Activated T-helper 1 cell treated with anti-CD3 and anti-CD28 coated beads, Interleukin-12 subunit alpha, Interleukin-12 subunit beta, Interleukin-2, Interleukin-4 antibody, amounts not matched to agents 30 ng/mL and 10 ng/mL and 1 ng/mL, durations not matched to agents 14 hours and 24 hours and 36 hours (primary cell): ENCODE measurements at regions not wholly inside any gene's neighbourhood (a gene's known extent, or its start where the extent isn't known, plus 50 kb on each side); places are given as distances from the start of the nearest gene placed in this dataset.

Experiments
- DNase-seq: peaks from one replicate; pipeline ENCODE4 v3.0.0; 2021; ENCODE audit warnings: low spot score
- H3K27ac Mint-ChIP-seq: one replicate; pipeline ENCODE4 v1.8.0; 2021; ENCODE audit warnings: mild to moderate bottlenecking, mixed read lengths
- H3K27me3 Mint-ChIP-seq: one replicate; pipeline ENCODE4 v1.8.0; 2022; ENCODE audit warnings: mild to moderate bottlenecking, moderate library complexity, mixed read lengths; ENCODE audit not compliant: insufficient read depth
- H3K36me3 Mint-ChIP-seq: one replicate; pipeline ENCODE4 v1.8.0; 2021; ENCODE audit warnings: low read depth, mixed read lengths
- H3K4me1 Mint-ChIP-seq: one replicate; pipeline ENCODE4 v1.8.0; 2021; ENCODE audit warnings: low read depth, mixed read lengths
- H3K4me3 Mint-ChIP-seq: one replicate; pipeline ENCODE4 v1.8.0; 2021; ENCODE audit warnings: mild to moderate bottlenecking, moderate library complexity, mixed read lengths
- H3K9me3 Mint-ChIP-seq: one replicate; pipeline ENCODE4 v1.8.0; 2021; ENCODE audit warnings: mixed read lengths
- intact Hi-C: fragments of 100-400 bp; cut with micrococcal nuclease; formaldehyde crosslinking; loops from one replicate; pipeline ENCODE4 v1.15.1; 2024

DNA sequence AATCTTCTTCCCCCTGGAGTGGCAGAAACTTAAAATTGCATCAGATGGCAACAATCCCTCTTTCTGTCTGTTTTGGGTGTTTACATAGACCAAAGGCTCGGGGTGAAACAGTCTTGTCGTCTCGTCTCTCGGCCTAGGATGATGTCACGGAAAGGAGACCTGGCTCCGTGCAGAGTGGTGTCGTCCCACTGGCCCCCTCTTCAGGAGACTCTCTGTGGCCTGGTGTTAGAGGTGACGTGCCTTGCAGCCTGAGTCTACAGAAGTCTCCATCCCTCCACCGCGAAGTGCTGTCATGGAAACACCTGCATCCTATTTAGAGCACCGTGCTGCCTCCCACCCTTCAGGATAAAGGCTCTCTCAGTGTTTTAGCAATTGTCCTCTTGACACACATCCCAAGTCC is 409.7 kb downstream of the IRX1 start:
- Mint-ChIP-seq H3K27ac (no peak overlapping the region), H3K9me3 (peaks cover 18% of the 10 kb centered on the region), H3K27me3 (no peaks in the 10 kb centered on the region), H3K4me3 (no peak overlapping the region), H3K4me1 (no peaks in the 10 kb centered on the region), H3K36me3 (no peaks in the 10 kb centered on the region)
- intact Hi-C loops: no loop called here
- DNase-seq: no peak

DNA sequence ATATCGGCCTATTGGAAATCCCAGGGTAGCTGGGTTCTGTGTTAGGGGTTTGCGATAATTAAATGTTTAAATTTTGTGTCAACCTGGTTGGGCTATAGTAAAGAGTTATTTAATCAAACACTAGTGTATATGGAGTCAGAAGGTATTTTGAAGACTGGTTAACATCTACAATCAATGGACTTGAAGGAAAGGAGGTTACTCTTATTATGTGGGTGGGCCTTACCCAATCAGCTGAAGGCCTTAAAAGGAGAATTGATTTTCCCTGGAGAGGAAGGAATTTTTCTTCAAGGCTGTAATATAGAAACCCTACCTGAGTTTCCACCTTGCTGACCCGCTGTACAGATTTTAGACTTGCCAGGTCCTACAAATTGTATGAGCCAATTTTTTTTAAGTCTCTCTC is 411.4 kb downstream of the IRX1 start:
- Mint-ChIP-seq H3K9me3 (peaks cover 12% of the 10 kb centered on the region), H3K4me3 (no peak overlapping the region), H3K27me3 (no peaks in the 10 kb centered on the region), H3K36me3 (no peaks in the 10 kb centered on the region), H3K4me1 (no peaks in the 10 kb centered on the region), H3K27ac (no peak overlapping the region)
- DNase-seq: no peak
- intact Hi-C loops: no loop called here

DNA sequence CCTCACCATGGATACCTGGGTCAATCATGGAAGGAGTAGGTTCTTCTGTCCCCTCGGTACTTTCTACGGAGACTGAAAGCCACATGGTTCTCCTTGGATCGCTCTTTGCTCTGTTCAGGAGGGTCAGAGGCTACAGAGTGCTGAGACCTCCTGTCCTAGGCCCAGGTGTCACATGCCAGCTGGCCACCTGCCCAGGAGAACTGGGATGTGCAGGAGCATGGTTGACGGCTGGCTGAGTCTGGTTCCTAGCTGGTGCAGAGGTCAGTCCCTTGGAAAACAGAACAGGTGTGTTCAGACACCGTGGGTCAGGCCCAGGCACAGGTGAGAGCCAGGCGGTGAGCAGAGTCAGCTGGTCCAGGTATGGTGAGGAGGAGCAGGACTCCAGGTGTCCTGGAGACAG is 416.3 kb downstream of the IRX1 start:
- Mint-ChIP-seq H3K4me1 (no peaks in the 10 kb centered on the region), H3K27ac (no peak overlapping the region), H3K27me3 (no peaks in the 10 kb centered on the region), H3K4me3 (no peak overlapping the region), H3K36me3 (no peaks in the 10 kb centered on the region), H3K9me3 (peaks cover 3% of the 10 kb centered on the region)
- intact Hi-C loops: no loop called here
- no peak for DNase-seq

DNA sequence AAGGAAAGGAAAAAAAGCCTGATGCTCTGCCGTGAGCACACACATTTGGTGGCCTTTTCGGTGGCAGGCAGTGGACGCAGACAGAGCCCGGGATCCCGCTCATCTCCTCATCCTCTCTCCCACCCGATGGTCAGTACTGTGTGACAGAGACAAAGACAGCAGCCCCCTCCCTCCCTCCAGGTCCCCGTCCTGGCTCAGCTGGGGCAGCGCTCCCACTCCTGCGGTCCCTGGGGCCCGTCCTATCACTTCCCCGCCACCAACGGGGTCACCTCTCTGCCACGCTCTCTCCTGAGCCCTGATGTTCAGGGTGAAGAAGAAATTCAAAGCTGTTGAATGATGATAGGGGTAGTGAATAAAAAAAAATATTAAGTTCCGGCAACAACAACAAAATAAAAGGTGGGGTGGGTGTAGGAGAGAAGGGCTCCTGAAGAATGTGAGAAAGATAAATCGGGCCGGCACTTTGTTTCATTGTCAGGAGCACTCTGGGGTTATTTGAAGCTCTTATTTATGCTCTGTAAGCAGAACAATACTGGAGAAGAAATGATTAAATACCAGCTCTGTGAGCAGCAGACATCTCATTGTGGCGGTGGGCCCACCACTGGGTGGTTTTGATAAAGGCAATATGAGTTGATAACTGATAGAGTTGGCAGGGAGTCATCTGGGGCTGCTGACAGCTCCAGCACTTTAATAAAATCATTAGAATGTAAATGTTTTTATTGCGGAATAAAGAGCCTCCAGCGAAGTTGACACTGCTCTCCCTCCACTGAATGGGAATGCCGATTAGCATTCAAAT is 417.7 kb downstream of the IRX1 start:
- no peaks in the 10 kb centered on the region for H3K4me1 Mint-ChIP-seq

DNA sequence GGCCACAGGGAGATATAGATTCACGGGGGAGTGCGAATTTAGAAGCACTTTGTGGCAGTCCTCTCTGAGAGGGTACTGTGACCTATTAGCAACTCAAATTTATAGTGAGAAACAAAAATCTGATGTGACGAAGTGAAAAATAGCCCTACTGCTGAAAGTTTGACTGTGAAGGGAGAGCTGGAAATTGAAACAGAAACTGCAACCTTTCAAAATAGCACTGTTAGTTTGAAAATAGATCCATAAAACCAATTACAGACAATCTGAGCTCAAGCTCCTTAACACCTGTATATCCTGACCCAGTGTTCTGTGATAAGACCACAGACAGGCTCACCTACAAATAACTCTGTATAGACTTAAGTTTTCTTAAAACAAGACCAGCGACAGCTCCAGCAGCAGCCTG is 420.1 kb downstream of the IRX1 start:
- Mint-ChIP-seq H3K27ac (no peak overlapping the region), H3K36me3 (no peaks in the 10 kb centered on the region), H3K4me1 (no peaks in the 10 kb centered on the region), H3K4me3 (no peak overlapping the region), H3K9me3 (peaks cover 7% of the 10 kb centered on the region), H3K27me3 (no peaks in the 10 kb centered on the region)
- DNase-seq: no peak
- intact Hi-C loops: no loop called here

More for the DNA sequence above, 417.7 kb downstream of the IRX1 start:
- intact Hi-C loops: no loop called here
- Mint-ChIP-seq H3K9me3 (peaks cover 7% of the 10 kb centered on the region), H3K4me3 (no peak overlapping the region), H3K36me3 (no peaks in the 10 kb centered on the region), H3K27ac (no peak overlapping the region), H3K27me3 (no peaks in the 10 kb centered on the region)
- no peak for DNase-seq

DNA sequence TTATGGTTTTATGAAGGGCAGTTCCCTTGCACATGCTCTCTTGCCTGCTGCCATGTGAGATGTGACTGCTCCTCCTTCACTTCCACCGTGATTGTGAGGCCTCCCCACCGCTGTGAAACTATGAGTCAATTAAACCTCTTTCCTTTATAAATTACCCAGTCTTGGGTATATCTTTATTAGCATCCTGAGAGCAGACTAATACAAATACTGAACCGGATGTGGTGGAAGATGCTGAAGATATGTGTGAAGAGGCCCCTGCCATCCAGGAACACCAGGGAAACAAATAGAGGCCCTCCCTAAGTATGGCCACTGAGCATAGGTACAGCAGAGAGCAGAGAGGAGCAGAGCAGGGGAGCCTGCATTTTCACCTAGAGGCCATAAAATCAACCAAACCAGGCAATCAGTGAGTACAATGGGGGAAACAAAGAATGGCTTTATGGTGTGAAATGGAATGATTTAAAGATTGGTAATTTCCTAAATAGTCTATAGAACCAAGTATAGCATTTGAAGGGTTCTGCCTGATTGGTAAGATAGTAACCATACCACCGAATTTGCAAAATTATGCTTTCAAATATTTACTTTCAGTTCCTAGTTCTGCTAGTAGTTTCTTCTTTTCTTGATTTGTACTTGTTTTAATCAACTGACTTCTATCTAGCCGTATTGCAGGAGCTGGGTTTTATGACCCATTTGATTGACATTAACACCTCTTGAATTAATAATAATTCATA is 421.6 kb downstream of the IRX1 start:
- intact Hi-C loops: no loop called here
- Mint-ChIP-seq H3K36me3 (no peaks in the 10 kb centered on the region), H3K27me3 (no peaks in the 10 kb centered on the region), H3K4me1 (no peaks in the 10 kb centered on the region), H3K27ac (no peak overlapping the region), H3K4me3 (no peak overlapping the region), H3K9me3 (peaks cover 7% of the 10 kb centered on the region)
- DNase-seq: no peak

DNA sequence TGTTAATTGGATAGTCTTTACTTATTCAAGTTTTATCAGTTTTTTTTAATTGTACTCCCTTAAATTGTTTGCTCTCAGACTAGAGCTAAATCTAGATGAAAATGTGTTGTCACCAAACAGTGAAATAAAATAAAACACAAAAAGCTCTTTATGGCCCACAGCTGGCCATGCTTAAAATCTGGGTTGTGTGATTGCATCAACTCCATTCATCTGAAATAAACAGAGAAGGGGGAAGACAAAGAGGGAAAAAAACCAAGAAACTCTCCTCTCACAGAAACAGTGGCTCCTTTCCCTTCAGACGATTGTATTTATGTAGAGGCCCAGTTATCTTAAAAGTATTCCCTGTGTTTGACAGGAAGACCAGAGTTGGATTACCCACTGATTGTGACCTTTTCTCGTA is 422.4 kb downstream of the IRX1 start:
- peaks cover 7% of the 10 kb centered on the region for H3K9me3 Mint-ChIP-seq
- intact Hi-C loops: no loop called here
- no peaks in the 10 kb centered on the region for H3K27me3 Mint-ChIP-seq
- no peak overlapping the region for H3K4me3 Mint-ChIP-seq
- no peaks in the 10 kb centered on the region for H3K4me1 Mint-ChIP-seq
- H3K36me3 Mint-ChIP-seq: no peaks in the 10 kb centered on the region
- no peak for DNase-seq
- no peak overlapping the region for H3K27ac Mint-ChIP-seq

DNA sequence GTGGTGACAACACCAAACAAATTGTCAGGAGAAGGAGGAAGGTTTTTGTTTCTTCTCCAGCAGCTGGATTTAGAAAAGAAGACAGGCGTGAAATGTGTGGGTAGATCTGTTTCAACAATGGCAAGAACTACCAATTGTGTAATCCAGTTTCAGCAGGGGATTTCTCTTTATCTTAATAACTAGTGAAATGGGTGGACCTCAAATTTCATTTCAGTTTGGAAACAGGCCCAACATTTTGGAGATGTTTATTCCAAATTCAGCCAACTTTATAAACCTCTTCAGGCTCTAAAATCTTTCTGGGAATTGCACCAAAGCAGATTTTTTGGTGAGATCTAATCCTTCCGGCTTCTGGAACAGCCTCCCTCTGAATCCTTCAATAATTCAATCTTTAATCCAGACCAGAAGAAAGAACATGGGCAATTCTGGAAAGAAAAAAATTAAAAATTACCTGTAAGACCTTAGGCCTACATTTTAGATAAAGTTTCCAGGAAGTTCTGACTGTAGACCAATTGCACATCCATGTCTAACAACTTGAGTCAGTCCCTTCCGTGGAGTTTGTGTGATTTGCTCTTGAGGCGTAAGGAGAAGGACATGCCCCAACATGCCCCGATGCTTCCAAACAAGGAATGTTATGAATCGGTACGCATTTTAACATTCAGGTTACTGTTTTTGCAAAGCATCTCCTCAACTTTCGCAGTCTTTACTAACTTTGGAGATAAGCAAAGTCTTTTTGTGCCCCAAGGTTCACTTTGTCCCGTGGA is 423.6 kb downstream of the IRX1 start:
- intact Hi-C loops: no loop called here

DNA sequence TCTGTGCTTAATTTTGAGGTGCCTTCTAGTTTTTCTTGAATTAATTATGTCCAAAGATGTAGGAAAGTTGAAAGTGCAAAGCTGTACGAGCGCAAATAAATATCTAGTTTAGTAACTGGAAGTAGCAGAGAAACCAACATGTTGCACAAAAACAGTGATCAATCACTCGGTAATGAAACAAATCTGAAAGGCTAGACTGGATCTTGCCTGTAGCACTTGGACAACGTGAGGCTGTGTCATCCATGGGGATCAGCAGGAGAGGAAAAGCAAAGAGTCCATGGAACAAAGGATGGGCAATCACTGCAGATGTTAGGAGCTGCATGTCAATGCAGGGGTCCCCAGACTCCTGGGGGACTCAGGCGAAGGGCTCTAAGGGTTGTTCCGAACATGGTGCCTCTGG is 424.2 kb downstream of the IRX1 start:
- no peaks in the 10 kb centered on the region for H3K27me3 Mint-ChIP-seq
- no peaks in the 10 kb centered on the region for H3K36me3 Mint-ChIP-seq
- intact Hi-C loops: no loop called here
- no peak overlapping the region for H3K27ac Mint-ChIP-seq
- no peaks in the 10 kb centered on the region for H3K4me1 Mint-ChIP-seq
- DNase-seq: no peak
- H3K9me3 Mint-ChIP-seq: peaks cover 7% of the 10 kb centered on the region
- no peak overlapping the region for H3K4me3 Mint-ChIP-seq

More for the DNA sequence above, 423.6 kb downstream of the IRX1 start:
- H3K4me3 Mint-ChIP-seq: no peak overlapping the region
- H3K36me3 Mint-ChIP-seq: no peaks in the 10 kb centered on the region
- no peaks in the 10 kb centered on the region for H3K27me3 Mint-ChIP-seq
- no peak for DNase-seq
- H3K27ac Mint-ChIP-seq: no peak overlapping the region
- peaks cover 7% of the 10 kb centered on the region for H3K9me3 Mint-ChIP-seq
- H3K4me1 Mint-ChIP-seq: no peaks in the 10 kb centered on the region

DNA sequence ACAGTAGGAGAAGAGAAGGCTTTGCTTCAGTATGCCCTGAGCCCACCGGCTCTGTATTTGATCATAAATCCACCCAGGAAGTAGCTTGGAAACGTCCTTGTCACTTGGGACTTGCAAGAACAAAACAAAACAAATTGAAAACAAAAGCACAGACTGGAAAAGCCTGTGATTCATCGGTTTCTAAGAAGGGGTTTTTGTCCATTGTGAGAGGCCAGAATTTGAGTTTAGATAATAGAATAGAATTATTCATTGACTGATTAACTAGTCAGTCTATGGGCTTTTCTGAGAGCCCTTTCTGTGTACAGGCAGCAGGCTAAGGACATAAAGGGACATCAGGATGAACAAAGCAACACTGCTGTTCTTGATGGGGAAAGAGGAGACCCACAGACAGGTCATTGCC is 424.8 kb downstream of the IRX1 start:
- Mint-ChIP-seq H3K9me3 (peaks cover 7% of the 10 kb centered on the region), H3K4me1 (no peaks in the 10 kb centered on the region), H3K27me3 (no peaks in the 10 kb centered on the region), H3K4me3 (no peak overlapping the region), H3K36me3 (no peaks in the 10 kb centered on the region), H3K27ac (no peak overlapping the region)
- no peak for DNase-seq
- intact Hi-C loops: no loop called here

DNA sequence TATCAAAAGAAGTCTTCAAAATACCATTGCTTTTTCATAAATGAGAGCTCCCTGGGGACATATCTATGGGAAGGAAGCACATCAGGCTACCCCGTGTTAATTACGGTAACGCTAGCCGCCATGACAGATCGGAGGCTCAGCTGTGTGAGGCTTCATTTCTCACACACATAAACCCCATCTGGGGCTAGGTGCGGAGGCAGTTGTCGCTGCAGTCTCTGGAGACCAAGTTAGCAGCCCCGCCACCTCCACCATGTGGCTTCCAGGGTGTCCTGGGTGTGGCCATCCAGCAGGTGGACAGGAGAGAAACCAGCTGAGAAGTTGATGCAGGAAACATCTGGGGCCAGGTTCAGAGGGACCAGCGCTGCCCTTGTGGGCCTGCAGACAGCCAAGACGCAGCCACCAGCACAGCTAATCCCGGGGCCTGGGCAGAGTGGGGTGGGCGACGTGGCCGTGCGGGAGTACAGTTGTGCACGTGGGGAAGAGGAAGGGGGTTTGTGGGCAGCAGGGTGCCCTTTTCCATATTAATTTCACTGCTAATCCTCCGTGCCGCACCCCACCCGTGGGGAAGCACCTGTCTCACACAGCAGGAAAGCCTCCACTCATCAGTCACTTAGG is 426.5 kb downstream of the IRX1 start:
- Mint-ChIP-seq H3K4me3 (no peak overlapping the region), H3K27me3 (no peaks in the 10 kb centered on the region), H3K36me3 (no peaks in the 10 kb centered on the region), H3K27ac (no peak overlapping the region), H3K9me3 (peaks cover 1% of the 10 kb centered on the region), H3K4me1 (no peaks in the 10 kb centered on the region)
- no peak for DNase-seq
- intact Hi-C loops: no loop called here

DNA sequence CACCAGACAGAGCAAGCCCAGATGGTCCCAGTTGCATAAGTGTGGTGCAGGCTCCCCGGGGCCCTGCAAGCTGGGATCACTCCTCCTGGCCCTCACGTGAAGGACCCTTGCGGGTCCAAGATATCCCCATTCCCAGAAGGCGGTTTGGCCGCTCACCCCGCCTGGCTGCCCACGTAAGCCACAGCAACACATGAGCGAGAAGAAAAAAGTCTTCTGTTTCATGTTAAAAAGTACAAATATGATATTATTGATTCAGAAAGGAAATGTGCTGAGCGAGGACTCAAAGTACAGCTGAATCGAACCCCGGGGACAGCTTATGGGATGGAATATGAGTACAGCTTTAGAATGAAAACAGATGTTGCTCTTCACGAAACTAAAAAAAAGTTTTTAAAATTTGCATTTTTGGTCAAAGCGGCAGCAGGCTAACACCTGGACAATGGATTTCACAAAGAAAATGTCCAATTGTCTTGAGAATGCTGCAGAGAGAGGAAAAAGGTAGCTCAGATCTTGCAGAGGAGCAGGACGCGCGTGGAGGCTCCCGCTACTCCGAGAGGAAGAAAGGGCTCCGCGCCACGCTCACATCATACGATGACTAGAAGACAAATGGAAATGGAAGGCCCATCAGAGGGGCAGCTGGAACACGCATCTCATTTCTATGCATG is 427.6 kb downstream of the IRX1 start:
- H3K27me3 Mint-ChIP-seq: no peaks in the 10 kb centered on the region
- no peaks in the 10 kb centered on the region for H3K9me3 Mint-ChIP-seq
- DNase-seq: no peak

More for the DNA sequence above, 427.6 kb downstream of the IRX1 start:
- Mint-ChIP-seq H3K27ac (no peak overlapping the region), H3K36me3 (no peaks in the 10 kb centered on the region), H3K4me1 (no peaks in the 10 kb centered on the region), H3K4me3 (no peak overlapping the region)
- intact Hi-C loops: no loop called here
